ENCODE measurements at regions not wholly inside any gene's neighbourhood (a gene's known extent, or its start where the extent isn't known, plus 50 kb on each side); places are given as distances from the start of the nearest gene placed in this dataset.

GRCh38 chr4:14925471-14925870 lies 76.8 kb upstream of the CPEB2 start:
- TF ChIP-seq, protein P1, sequence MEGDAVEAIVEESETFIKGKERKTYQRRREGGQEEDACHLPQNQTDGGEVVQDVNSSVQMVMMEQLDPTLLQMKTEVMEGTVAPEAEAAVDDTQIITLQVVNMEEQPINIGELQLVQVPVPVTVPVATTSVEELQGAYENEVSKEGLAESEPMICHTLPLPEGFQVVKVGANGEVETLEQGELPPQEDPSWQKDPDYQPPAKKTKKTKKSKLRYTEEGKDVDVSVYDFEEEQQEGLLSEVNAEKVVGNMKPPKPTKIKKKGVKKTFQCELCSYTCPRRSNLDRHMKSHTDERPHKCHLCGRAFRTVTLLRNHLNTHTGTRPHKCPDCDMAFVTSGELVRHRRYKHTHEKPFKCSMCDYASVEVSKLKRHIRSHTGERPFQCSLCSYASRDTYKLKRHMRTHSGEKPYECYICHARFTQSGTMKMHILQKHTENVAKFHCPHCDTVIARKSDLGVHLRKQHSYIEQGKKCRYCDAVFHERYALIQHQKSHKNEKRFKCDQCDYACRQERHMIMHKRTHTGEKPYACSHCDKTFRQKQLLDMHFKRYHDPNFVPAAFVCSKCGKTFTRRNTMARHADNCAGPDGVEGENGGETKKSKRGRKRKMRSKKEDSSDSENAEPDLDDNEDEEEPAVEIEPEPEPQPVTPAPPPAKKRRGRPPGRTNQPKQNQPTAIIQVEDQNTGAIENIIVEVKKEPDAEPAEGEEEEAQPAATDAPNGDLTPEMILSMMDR (conservative IDR thresholded peaks at IDR 0.05): no peak
- no peak for TF ChIP-seq EZH2 (IDR thresholded peaks at IDR 0.05; ENCODE audit: low read depth)
